Transverse colon (tissue), 4 donors: ENCODE measurements at regions not wholly inside any gene's neighbourhood (a gene's known extent, or its start where the extent isn't known, plus 50 kb on each side); places are given as distances from the start of the nearest gene placed in this dataset.
"Not testable (repeated sequence)": the region's sequence is repeated elsewhere in the genome, so short reads cannot be mapped to it uniquely, and the experiment has no call there.

Experiments
- DNase-seq: peaks from one replicate; pipeline ENCODE4 v3.0.0-alpha.2; 2019
- H3K27ac ChIP-seq, 4 donors: fragments of 200-600 bp; sonication (generic); 2 replicates each; pipeline ENCODE4 v1.5.1; 2016 to 2018; ENCODE audit warnings: inconsistent platforms in 4 of 4
- H3K27me3 ChIP-seq: fragments of 200-600 bp; sonication (generic); 2 replicates; pipeline ENCODE4 v1.5.1; 2017; ENCODE audit warnings: inconsistent platforms
- H3K36me3 ChIP-seq, 4 donors: fragments of 200-600 bp; sonication (generic); 2 replicates each; pipeline ENCODE4 v1.5.1; 2017 to 2019; ENCODE audit warnings: inconsistent platforms in 4 of 4
- H3K4me1 ChIP-seq, 4 donors: fragments of 200-600 bp; sonication (generic); 2 replicates each; pipeline ENCODE4 v1.5.1; 2017 to 2020; ENCODE audit warnings: inconsistent platforms in 4 of 4
- H3K4me3 ChIP-seq, 4 donors: fragments of 200-600 bp; sonication (generic); 1 replicate in 1 of 4; 2 replicates in 3 of 4; pipeline versions ENCODE4 v1.5.1 to v1.6.1; 2017 to 2019; ENCODE audit warnings: inconsistent platforms in 4 of 4
- H3K9me3 ChIP-seq, 2 donors: fragments of 200-600 bp; sonication (generic); 2 replicates each; pipeline ENCODE4 v1.5.1; 2017 to 2019; ENCODE audit warnings: inconsistent platforms in 2 of 2
- EP300 ChIP-seq: sonication (generic); formaldehyde crosslinking; IDR thresholded peaks from one replicate; pipeline ENCODE4 v1.6.1; 2017; ENCODE audit warnings: antibody characterized with exemption, low read depth
- POLR2A ChIP-seq: fragments of 450-650 bp; IDR thresholded peaks from one replicate; pipeline ENCODE4 v1.6.1; 2016; ENCODE audit warnings: antibody characterized with exemption, mild to moderate bottlenecking, moderate library complexity
- POLR2AphosphoS5 ChIP-seq, 3 donors: sonication (generic); formaldehyde crosslinking; IDR thresholded peaks; one replicate each; pipeline ENCODE4 v1.6.1; 2016; ENCODE audit warnings: antibody characterized with exemption in 3 of 3
- WGBS, 2 donors: methylation state at CpG; one replicate each; pipeline ENCODE4 v1.1.5; 2018; ENCODE audit warnings: low coverage in 1 of 2; 5-methylcytosine and 5-hydroxymethylcytosine counted together
- in situ Hi-C, 4 donors: fragments of 200-750 bp; cut with MboI; loops; one replicate each; pipeline versions ENCODE4 v1.15.0 to v1.15.1; 2017; ENCODE audit warnings: low sequenced_read_pairs in 3 of 4, low pct_ligation_motif_present in 1 of 4, low pct_unique_long_range_greater_than_20kb in 1 of 4
- intact Hi-C: fragments of 100-400 bp; cut with DNase I; formaldehyde crosslinking; loops from one replicate; pipeline ENCODE4 v1.15.1; 2023; ENCODE audit warnings: low total_unique reads
- TF ChIP-seq, protein P1 (sequence below), 5 experiments: fragments of 200-600 bp in 3 of 5; fragments of 450-650 bp in 2 of 5; sonication (generic) in 3 of 5; IDR thresholded peaks; 1 replicate in 2 of 5; 2 replicates in 3 of 5; pipeline ENCODE4 v1.5.1; 2016 to 2017; ENCODE audit warnings: antibody characterized with exemption in 5 of 5, inconsistent platforms in 3 of 5, mild to moderate bottlenecking in 2 of 5, moderate library complexity in 1 of 5

DNA sequence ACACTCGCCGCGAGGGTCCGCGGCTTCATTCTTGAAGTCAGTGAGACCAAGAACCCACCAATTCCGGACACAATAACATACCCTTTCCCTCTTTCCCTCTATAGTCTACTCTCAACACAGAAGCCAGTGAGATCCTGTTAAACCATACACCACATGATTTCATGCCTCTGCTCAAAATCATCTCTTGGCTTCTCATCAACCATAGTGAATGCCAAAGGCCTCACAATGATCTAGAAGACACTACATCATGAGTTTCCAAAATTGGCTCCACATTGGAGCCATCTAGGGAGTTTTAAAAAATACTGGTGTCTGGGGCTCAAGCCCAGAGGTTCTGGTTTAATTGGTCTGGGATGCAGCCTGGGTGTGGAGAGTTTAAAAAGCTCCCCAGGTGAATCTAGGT lies 124.5 kb downstream of the EFNB1 start:
- no peak for DNase-seq
- H3K9me3 ChIP-seq = no peaks in the 10 kb centered on the region
- H3K4me1 ChIP-seq = no peaks in the 10 kb centered on the region
- no peaks in the 10 kb centered on the region for H3K36me3 ChIP-seq
- in situ Hi-C loops (no loop called here), intact Hi-C loops (no loop called here)
- no peaks in the 10 kb centered on the region for H3K27me3 ChIP-seq
- TF ChIP-seq, protein P1, sequence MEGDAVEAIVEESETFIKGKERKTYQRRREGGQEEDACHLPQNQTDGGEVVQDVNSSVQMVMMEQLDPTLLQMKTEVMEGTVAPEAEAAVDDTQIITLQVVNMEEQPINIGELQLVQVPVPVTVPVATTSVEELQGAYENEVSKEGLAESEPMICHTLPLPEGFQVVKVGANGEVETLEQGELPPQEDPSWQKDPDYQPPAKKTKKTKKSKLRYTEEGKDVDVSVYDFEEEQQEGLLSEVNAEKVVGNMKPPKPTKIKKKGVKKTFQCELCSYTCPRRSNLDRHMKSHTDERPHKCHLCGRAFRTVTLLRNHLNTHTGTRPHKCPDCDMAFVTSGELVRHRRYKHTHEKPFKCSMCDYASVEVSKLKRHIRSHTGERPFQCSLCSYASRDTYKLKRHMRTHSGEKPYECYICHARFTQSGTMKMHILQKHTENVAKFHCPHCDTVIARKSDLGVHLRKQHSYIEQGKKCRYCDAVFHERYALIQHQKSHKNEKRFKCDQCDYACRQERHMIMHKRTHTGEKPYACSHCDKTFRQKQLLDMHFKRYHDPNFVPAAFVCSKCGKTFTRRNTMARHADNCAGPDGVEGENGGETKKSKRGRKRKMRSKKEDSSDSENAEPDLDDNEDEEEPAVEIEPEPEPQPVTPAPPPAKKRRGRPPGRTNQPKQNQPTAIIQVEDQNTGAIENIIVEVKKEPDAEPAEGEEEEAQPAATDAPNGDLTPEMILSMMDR (IDR thresholded peaks at IDR 0.05) = no peak
- no peak for TF ChIP-seq EP300
- TF ChIP-seq POLR2AphosphoS5 (IDR thresholded peaks at IDR 0.05) = no peak
- no peak for TF ChIP-seq POLR2A
- H3K27ac ChIP-seq = no peak overlapping the region
- 96% methylated on average over 6 of the region's 6 CpGs; no CpG with 5 or more reads in 1 of the 2 donors for WGBS, 2 donors
- no peak overlapping the region for H3K4me3 ChIP-seq

DNA sequence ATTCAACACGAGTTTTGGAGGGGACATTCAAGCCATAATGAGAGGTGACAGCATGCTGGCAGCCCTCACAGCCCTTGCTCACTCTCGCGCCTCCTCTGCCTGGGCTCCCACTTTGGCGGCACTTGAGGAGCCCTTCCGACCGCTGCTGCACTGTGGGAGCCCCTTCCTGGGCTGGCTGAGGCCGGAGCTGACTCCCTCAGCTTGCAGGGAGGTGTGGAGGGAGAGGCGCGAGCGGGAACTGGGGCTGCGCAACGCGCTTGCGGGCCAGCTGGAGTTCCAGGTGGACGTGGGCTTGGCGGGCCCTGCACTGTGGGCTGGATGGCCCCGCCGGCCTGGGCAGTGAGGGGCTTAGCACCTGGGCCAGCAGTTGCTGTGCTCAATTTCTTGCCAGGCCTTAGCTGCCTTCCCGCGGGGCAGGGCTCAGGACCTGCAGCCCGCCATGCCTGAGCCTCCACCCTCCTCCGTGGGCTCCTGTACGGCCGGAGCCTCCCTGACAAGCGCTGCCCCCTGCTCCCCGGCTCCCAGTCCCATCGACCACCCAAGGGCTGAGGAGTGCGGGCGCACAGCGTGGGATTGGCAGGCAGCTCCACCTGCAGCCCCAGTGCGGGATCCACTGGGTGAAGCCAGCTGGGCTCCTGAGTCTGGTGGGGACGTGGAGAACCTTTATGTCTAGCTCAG lies 123.3 kb downstream of the EFNB1 start:
- H3K9me3 ChIP-seq, H3K27ac ChIP-seq, H3K4me3 ChIP-seq, H3K4me1 ChIP-seq, in situ Hi-C loops, intact Hi-C loops, H3K27me3 ChIP-seq, DNase-seq, H3K36me3 ChIP-seq: not testable (repeated sequence)
- WGBS, 2 donors = 84% methylated on average over 28 of the region's 32 CpGs; no CpG with 5 or more reads in 1 of the 2 donors

DNA sequence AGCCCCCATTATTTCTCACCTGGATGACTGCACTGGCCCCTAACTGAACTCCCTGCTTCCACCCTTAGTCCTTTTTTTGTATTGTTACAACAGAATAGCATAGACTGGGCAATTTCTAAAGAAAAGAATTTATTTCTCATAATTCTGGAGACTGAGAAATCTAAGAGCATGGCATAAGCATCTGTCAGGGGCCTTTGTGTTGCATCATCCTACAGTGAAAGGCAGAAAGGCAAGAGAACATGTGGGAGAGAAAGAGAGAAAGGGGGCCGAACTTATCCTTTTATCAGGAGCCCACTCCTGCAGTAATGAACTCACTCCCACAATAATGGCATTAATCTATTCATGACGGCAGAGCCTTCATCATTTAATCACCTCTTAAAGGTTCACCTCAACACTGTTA lies 122.1 kb downstream of the EFNB1 start:
- in situ Hi-C loops (no loop called here), intact Hi-C loops (no loop called here)
- no peaks in the 10 kb centered on the region for H3K9me3 ChIP-seq
- no peaks in the 10 kb centered on the region for H3K4me1 ChIP-seq
- H3K27ac ChIP-seq = no peak overlapping the region
- TF ChIP-seq, protein P1 (IDR thresholded peaks at IDR 0.05) = no peak
- TF ChIP-seq EP300 (no peak), POLR2A (no peak), POLR2AphosphoS5 (IDR thresholded peaks at IDR 0.05) (no peak)
- H3K4me3 ChIP-seq = no peak overlapping the region
- H3K27me3 ChIP-seq = no peaks in the 10 kb centered on the region
- no peak for DNase-seq
- no peaks in the 10 kb centered on the region for H3K36me3 ChIP-seq
- WGBS, 2 donors = 56% methylated on average over 2 of the region's 2 CpGs; no CpG with 5 or more reads in 1 of the 2 donors

DNA sequence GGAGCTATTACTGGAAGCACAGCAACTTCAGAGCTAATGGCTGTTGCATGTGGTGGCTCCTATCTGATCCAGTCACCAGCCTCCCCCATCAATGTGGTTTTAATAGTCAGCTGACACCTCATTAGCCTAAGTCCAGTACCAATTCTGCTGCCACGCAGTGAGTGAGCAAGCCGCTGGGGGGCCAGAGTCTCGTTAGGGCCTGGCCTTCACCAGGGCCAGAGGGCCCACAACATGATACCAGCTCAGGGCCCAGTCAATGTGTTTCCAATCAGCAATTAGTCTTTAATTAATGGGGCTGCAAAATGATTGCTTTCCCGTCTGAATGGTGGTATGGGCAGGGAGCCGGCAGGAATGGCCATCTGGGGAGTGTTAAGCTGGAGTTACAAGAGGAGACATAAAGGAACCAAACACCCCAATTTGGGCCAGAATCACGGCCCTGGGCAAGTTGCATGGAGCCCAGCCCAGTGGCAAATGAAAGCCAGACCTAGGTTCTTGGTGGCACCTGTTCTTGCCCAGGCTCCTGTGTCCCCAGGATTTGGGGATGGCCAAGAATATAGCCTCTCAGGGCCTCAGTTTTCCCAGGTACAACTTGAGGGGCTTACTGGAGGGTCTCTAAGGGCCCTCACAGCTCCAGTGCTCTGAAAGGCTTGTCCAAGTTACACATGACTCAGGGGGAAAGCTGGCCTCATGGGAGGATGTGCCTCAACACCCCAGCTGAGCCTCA lies 119.2 kb downstream of the EFNB1 start:
- Histone ChIP-seq H3K9me3 (no peaks in the 10 kb centered on the region), H3K27me3 (no peaks in the 10 kb centered on the region), H3K27ac (no peak overlapping the region), H3K36me3 (no peaks in the 10 kb centered on the region), H3K4me1 (no peaks in the 10 kb centered on the region), H3K4me3 (no peak overlapping the region)
- intact Hi-C loops = no loop called here
- in situ Hi-C loops = no loop called here
- 82% methylated on average over 6 of the region's 6 CpGs; no CpG with 5 or more reads in 1 of the 2 donors for WGBS, 2 donors
- TF ChIP-seq POLR2AphosphoS5 (IDR thresholded peaks at IDR 0.05) = no peak
- no peak for TF ChIP-seq EP300
- TF ChIP-seq, protein P1 (IDR thresholded peaks at IDR 0.05) = no peak
- TF ChIP-seq POLR2A = no peak
- DNase-seq = no peak
